ENCODE measurements at regions not wholly inside any gene's neighbourhood (a gene's known extent, or its start where the extent isn't known, plus 50 kb on each side); places are given as distances from the start of the nearest gene placed in this dataset.
"Not testable (repeated sequence)": the region's sequence is repeated elsewhere in the genome, so short reads cannot be mapped to it uniquely, and the experiment has no call there.

DNA sequence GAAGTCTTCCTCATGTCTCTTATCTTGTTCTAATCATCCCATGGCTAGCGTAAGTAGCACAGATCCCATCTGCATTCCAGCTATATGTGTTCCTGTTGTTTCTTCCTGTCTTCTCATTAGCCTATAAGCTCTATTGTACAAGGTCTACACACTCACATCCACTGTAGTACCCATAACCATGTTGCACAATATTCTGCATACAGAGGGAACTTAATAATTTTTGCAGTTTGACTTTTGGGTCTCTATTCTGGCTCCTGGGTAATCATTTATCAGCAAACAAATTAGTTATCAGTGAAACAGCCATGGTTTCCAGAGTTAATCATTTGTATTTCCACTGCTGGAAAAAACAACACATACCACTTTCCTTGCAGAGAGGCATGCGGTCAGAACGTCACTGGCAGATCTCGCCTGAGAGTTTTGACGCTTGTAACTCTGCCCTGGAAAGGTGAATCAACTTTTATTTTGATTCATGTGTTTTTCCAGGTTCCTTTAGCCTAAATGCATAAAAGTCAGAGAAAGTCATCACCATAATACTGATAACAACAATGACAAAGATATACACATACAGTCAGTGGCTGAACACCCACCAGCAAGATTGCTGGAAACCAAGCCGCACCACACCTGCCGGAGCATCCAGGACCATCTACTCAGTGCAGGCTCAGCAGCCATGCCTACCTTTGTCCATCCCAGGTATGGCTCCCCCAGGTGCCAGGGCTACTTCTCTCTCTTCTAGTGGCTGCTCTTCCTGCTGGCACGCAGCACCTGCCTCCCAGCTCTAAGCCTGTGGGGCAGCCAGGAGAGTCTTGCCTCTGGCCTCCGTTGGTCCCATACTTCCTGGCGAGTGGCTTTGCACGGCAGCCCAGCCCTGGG, 158.2 kb downstream of the QRSL1 start:
- TF ChIP-seq, protein P1, sequence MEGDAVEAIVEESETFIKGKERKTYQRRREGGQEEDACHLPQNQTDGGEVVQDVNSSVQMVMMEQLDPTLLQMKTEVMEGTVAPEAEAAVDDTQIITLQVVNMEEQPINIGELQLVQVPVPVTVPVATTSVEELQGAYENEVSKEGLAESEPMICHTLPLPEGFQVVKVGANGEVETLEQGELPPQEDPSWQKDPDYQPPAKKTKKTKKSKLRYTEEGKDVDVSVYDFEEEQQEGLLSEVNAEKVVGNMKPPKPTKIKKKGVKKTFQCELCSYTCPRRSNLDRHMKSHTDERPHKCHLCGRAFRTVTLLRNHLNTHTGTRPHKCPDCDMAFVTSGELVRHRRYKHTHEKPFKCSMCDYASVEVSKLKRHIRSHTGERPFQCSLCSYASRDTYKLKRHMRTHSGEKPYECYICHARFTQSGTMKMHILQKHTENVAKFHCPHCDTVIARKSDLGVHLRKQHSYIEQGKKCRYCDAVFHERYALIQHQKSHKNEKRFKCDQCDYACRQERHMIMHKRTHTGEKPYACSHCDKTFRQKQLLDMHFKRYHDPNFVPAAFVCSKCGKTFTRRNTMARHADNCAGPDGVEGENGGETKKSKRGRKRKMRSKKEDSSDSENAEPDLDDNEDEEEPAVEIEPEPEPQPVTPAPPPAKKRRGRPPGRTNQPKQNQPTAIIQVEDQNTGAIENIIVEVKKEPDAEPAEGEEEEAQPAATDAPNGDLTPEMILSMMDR (IDR thresholded peaks at IDR 0.05; ENCODE audit: partially characterized antibody, unreplicated experiment), result no peak
- H3K4me3 Mint-ChIP-seq (ENCODE audit: unreplicated experiment), result no peak overlapping the region
- no peak for DNase-seq
- H3K9me3 Mint-ChIP-seq (ENCODE audit: unreplicated experiment), result peaks cover 2% of the 10 kb centered on the region
- peaks cover 10% of the 10 kb centered on the region for H3K27me3 Mint-ChIP-seq (ENCODE audit: unreplicated experiment)
- no peak overlapping the region for H3K27ac Mint-ChIP-seq (ENCODE audit: unreplicated experiment)
- peaks cover 15% of the 10 kb centered on the region for H3K4me1 Mint-ChIP-seq (ENCODE audit: low read depth, unreplicated experiment)
- H3K36me3 Mint-ChIP-seq (ENCODE audit: unreplicated experiment), result no peaks in the 10 kb centered on the region

DNA sequence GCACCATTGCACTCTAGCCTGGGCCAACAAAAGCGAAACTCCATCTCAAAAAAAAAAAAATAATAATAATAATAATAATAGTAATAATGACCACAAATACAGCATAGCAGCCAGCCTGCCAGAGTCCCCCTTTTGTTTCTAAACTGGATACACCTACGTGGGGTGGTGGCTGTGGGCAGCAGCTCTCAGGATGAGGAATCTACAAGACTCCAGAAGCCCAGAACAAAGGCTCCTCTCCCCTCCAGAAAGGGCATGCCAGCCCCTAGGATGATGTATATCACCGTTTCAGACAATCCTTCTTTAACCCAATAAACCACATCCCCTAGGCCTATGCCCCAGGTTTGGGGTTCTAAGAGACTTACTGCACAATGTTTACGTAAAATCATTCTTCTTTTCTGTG, 155.9 kb downstream of the QRSL1 start:
- Mint-ChIP-seq H3K4me1 (ENCODE audit: low read depth, unreplicated experiment) (peaks cover 12% of the 10 kb centered on the region), H3K9me3 (ENCODE audit: unreplicated experiment) (peaks cover 2% of the 10 kb centered on the region)
- TF ChIP-seq, protein P1 (IDR thresholded peaks at IDR 0.05; ENCODE audit: partially characterized antibody, unreplicated experiment), result no peak

DNA sequence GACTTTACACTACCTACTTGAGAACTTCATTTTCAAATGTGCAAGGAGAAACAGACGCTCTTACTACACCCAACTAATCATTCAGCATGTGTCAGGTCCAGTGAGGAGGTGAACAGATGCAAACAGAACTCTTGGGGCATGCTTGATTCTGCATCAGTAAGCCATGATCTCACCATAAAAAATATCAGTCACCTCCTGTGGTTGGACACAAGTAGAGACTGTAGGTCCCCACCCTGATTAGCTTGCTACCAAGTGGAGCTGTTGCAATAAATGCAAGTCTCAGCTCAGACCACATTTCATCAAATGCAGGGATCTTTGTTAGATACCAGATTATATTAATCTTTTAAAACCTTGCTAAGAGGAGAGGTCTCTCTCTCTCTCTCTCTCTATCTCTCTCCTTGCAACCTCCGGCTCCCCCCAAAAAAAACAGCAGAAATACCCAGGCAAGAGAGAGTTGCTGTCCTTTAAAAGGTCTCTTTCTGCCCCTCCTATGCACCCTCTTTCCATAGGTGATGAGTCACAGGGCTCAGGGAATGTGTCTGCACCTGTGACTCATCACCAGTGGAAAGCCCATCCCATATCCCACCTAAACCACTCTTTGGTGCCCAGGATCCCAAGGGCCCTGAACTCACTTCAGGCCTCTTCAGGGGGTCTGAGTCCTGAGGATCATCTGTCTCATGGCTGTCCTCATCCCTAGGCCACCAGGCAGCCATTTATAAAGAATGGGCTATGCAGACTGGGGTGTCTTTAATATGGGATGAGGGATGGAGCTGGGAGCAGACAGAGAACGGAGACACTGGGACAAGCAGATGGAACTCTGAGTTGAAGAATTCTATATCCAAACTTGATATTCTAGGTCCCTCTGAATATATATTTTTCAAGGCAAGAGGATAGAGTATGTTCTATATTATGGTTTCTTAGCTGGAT, 154.5 kb downstream of the QRSL1 start:
- H3K36me3 Mint-ChIP-seq (ENCODE audit: unreplicated experiment), result peaks cover 15% of the 10 kb centered on the region
- DNase-seq, result no peak
- H3K27ac Mint-ChIP-seq (ENCODE audit: unreplicated experiment), result no peak overlapping the region
- peaks cover 4% of the 10 kb centered on the region for H3K4me1 Mint-ChIP-seq (ENCODE audit: low read depth, unreplicated experiment)
- H3K27me3 Mint-ChIP-seq (ENCODE audit: unreplicated experiment), result peaks cover 5% of the 10 kb centered on the region
- TF ChIP-seq, protein P1 (IDR thresholded peaks at IDR 0.05; ENCODE audit: partially characterized antibody, unreplicated experiment), result no peak
- H3K4me3 Mint-ChIP-seq (ENCODE audit: unreplicated experiment), result no peak overlapping the region
- H3K9me3 Mint-ChIP-seq (ENCODE audit: unreplicated experiment), result peaks cover 4% of the 10 kb centered on the region

More for the DNA sequence above, 155.9 kb downstream of the QRSL1 start:
- H3K36me3 Mint-ChIP-seq (ENCODE audit: unreplicated experiment), result peaks cover 4% of the 10 kb centered on the region
- no peak overlapping the region for H3K4me3 Mint-ChIP-seq (ENCODE audit: unreplicated experiment)
- peaks cover 7% of the 10 kb centered on the region for H3K27me3 Mint-ChIP-seq (ENCODE audit: unreplicated experiment)
- no peak overlapping the region for H3K27ac Mint-ChIP-seq (ENCODE audit: unreplicated experiment)
- no peak for DNase-seq

DNA sequence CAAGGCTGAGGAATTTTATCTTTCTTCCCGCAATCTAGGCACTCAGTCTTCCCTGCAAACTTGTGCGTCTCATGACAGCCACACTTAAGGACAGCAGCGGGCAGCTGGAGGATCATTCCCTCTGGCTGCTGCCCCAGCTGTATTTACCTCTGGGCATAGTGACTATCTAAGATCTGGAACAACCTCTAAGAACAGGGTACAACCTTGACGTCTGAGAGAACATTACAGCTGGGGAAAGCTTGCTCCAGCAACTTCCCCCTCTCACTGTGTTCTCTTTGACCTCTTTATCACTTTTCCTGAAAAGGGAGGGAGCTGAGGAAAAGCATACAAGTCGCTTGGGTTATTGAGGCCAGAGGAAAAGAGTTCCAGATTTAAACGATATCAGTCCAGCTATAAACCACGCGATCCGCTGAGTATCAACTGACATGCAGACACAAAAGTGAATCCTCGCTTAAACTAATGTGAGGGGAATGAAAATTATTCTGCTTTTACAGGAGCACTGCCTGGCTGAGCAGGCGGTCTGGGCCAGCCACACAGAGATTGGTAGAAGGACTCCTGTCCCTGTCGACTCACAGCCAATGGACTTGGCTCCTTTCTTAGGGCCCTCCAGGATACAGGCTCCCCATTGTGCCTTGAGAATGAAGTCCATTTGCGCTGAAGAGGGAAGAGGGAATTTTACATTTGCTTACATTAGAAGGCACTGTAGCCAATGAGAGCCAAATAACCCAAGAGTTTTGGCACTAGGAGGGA, 153.3 kb downstream of the QRSL1 start:
- H3K4me1 Mint-ChIP-seq (ENCODE audit: low read depth, unreplicated experiment), result no peaks in the 10 kb centered on the region
- H3K9me3 Mint-ChIP-seq (ENCODE audit: unreplicated experiment), result peaks cover 4% of the 10 kb centered on the region
- H3K27me3 Mint-ChIP-seq (ENCODE audit: unreplicated experiment), result no peaks in the 10 kb centered on the region
- peaks cover 20% of the 10 kb centered on the region for H3K36me3 Mint-ChIP-seq (ENCODE audit: unreplicated experiment)
- H3K4me3 Mint-ChIP-seq (ENCODE audit: unreplicated experiment), result no peak overlapping the region
- no peak for DNase-seq
- TF ChIP-seq, protein P1 (IDR thresholded peaks at IDR 0.05; ENCODE audit: partially characterized antibody, unreplicated experiment), result no peak
- H3K27ac Mint-ChIP-seq (ENCODE audit: unreplicated experiment), result no peak overlapping the region

DNA sequence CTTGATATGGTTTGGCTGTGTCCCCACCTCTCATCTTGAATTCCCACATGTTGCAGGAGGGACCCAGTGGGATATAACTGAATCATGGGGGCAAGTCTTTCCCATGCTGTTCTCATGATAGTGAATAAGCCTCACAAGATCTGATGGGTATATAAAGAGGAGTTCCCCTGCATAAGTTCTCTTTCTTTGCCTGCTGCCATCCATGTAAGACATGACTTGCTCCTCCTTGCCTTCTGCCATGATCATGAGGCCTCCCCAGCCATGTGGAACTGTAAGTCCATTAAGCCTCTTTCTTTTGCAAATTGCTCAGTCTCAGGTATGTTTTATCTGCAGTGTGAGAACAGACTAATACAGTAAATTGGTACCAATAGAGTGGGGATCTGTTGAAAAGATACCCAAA, 150.2 kb downstream of the QRSL1 start:
- H3K9me3 Mint-ChIP-seq (ENCODE audit: unreplicated experiment); H3K27ac Mint-ChIP-seq (ENCODE audit: unreplicated experiment): not testable (repeated sequence)

More for the DNA sequence above, 150.2 kb downstream of the QRSL1 start:
- not testable (repeated sequence) for H3K4me1 Mint-ChIP-seq (ENCODE audit: low read depth, unreplicated experiment); H3K4me3 Mint-ChIP-seq (ENCODE audit: unreplicated experiment); DNase-seq; H3K27me3 Mint-ChIP-seq (ENCODE audit: unreplicated experiment)
- H3K36me3 Mint-ChIP-seq (ENCODE audit: unreplicated experiment), result peaks cover 20% of the 10 kb centered on the region
